MCF 10A (cell line): ENCODE measurements at regions not wholly inside any gene's neighbourhood (a gene's known extent, or its start where the extent isn't known, plus 50 kb on each side); places are given as distances from the start of the nearest gene placed in this dataset.

Experiments used
- BruUV-seq: library from RNA; stranded (reverse); fragments of 400-500 nt; replicated peaks from 2 replicates; lab custom pipeline; 2021; lab: Mats Ljungman, UMichigan
- CTCF ChIA-PET: fragments of 300-600 bp; sonication (Branson Sonifier 250); formaldehyde crosslinking; extraction: SDS; loops from one replicate; lab custom pipeline; 2021; ENCODE audit warnings: antibody characterized with exemption, inconsistent platforms; lab: Yijun Ruan, JAX
- POLR2A ChIA-PET: fragments of 300-600, 350-650 bp; sonication (Branson Sonifier 250); formaldehyde crosslinking; extraction: SDS; loops from one replicate; lab custom pipeline; 2020; ENCODE audit warnings: antibody characterized with exemption, inconsistent platforms; lab: Yijun Ruan, JAX
- DNase-seq: peaks from one replicate; pipeline ENCODE4 v3.0.0-alpha.2; 2018; ENCODE audit not compliant: unreplicated experiment
- H3K27ac Mint-ChIP-seq: one replicate; pipeline ENCODE4 v1.8.0; 2022; ENCODE audit warnings: mild to moderate bottlenecking, low read depth, mixed read lengths; ENCODE audit not compliant: unreplicated experiment
- H3K27me3 Mint-ChIP-seq: one replicate; pipeline ENCODE4 v1.8.0; 2022; ENCODE audit warnings: mixed read lengths; ENCODE audit not compliant: insufficient read depth, unreplicated experiment
- H3K36me3 Mint-ChIP-seq: one replicate; pipeline ENCODE4 v1.8.0; 2022; ENCODE audit warnings: mild to moderate bottlenecking, moderate library complexity, mixed read lengths; ENCODE audit not compliant: insufficient read depth, unreplicated experiment
- H3K4me1 Mint-ChIP-seq: one replicate; pipeline ENCODE4 v1.8.0; 2022; ENCODE audit warnings: mixed read lengths; ENCODE audit not compliant: insufficient read depth, unreplicated experiment
- H3K4me3 Mint-ChIP-seq: one replicate; pipeline ENCODE4 v1.8.0; 2022; ENCODE audit warnings: mild to moderate bottlenecking, moderate library complexity, mixed read lengths; ENCODE audit not compliant: unreplicated experiment
- H3K9me3 Mint-ChIP-seq: one replicate; pipeline ENCODE4 v1.8.0; 2022; ENCODE audit warnings: mixed read lengths; ENCODE audit not compliant: unreplicated experiment
- intact Hi-C: fragments of 100-400 bp; cut with micrococcal nuclease; formaldehyde crosslinking; loops from 2 replicates; pipeline ENCODE4 v1.14.1; 2022
- TF ChIP-seq, protein P1 (sequence below): fragments of 200-600 bp; IDR thresholded peaks from one replicate; pipeline ENCODE4 v1.8.0; 2022; ENCODE audit warnings: antibody characterized with exemption, mild to moderate bottlenecking; ENCODE audit not compliant: unreplicated experiment

GRCh38 chr10:106378251-106378650, 786.3 kb downstream of the SORCS1 start:
- no TSS peak for BruUV-seq
- ChIA-PET POLR2A (no interaction called here), CTCF (no interaction called here)
- Mint-ChIP-seq H3K4me3 (no peak overlapping the region), H3K27ac (no peak overlapping the region), H3K4me1 (peaks cover 7% of the 10 kb centered on the region), H3K36me3 (no peaks in the 10 kb centered on the region), H3K27me3 (no peaks in the 10 kb centered on the region), H3K9me3 (no peaks in the 10 kb centered on the region)
- TF ChIP-seq, protein P1, sequence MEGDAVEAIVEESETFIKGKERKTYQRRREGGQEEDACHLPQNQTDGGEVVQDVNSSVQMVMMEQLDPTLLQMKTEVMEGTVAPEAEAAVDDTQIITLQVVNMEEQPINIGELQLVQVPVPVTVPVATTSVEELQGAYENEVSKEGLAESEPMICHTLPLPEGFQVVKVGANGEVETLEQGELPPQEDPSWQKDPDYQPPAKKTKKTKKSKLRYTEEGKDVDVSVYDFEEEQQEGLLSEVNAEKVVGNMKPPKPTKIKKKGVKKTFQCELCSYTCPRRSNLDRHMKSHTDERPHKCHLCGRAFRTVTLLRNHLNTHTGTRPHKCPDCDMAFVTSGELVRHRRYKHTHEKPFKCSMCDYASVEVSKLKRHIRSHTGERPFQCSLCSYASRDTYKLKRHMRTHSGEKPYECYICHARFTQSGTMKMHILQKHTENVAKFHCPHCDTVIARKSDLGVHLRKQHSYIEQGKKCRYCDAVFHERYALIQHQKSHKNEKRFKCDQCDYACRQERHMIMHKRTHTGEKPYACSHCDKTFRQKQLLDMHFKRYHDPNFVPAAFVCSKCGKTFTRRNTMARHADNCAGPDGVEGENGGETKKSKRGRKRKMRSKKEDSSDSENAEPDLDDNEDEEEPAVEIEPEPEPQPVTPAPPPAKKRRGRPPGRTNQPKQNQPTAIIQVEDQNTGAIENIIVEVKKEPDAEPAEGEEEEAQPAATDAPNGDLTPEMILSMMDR, result no peak
- intact Hi-C loops, result no loop called here
- DNase-seq, result no peak

DNA sequence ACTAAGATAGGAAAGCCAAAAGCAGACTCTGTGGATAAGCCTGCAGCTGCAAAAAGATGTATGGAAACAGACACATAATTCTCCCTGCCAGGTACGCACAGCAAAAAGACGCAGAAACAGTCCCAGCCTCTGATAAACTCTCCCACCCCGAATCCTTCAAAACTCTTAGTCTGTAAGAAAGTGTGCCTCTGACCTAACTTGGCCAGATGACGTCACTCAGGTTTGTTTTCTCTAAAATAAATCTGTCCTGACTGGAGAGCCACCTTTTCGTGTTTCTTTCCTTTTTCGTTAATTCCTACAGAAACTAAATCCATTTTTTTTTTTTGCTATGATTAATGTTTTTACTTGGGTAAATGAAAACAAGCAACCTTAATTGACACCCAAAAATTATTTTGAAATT, 793.8 kb downstream of the SORCS1 start:
- CTCF ChIA-PET, result no interaction called here
- TF ChIP-seq, protein P1, result no peak
- intact Hi-C loops, result no loop called here
- no TSS peak for BruUV-seq
- H3K36me3 Mint-ChIP-seq, result no peaks in the 10 kb centered on the region
- H3K9me3 Mint-ChIP-seq, result no peaks in the 10 kb centered on the region
- no peak overlapping the region for H3K27ac Mint-ChIP-seq
- no peak overlapping the region for H3K4me3 Mint-ChIP-seq
- POLR2A ChIA-PET, result interaction anchor here (0.6 kb wide), 1 partner anchor 419 kb away, joined by 3 read pairs; no protein-coding TSS in a partner anchor
- no peaks in the 10 kb centered on the region for H3K27me3 Mint-ChIP-seq
- H3K4me1 Mint-ChIP-seq, result no peaks in the 10 kb centered on the region
- DNase-seq, result no peak

- intact Hi-C loops, result no loop called here
- no peaks in the 10 kb centered on the region for H3K36me3 Mint-ChIP-seq
- H3K4me1 Mint-ChIP-seq, result peaks cover 11% of the 10 kb centered on the region
- DNase-seq, result peak; percentile 94
- ChIA-PET CTCF (interaction anchor here (0.5 kb wide), 1 partner anchor 1291 kb away, joined by 3 read pairs; no protein-coding TSS in a partner anchor), POLR2A (interaction anchor here (0.7 to 1.6 kb wide), 4 partner anchors 16 to 200 kb away, joined by 3 to 5 read pairs (median 3); no protein-coding TSS in a partner anchor)
- peak overlapping the region; percentile 28 for H3K4me3 Mint-ChIP-seq
- no peaks in the 10 kb centered on the region for H3K9me3 Mint-ChIP-seq
- H3K27me3 Mint-ChIP-seq, result no peaks in the 10 kb centered on the region
- no peak overlapping the region for H3K27ac Mint-ChIP-seq
- BruUV-seq, result no TSS peak
- TF ChIP-seq, protein P1, result no peak
These were observed 803.6 kb downstream of the SORCS1 start for GRCh38 chr10:106360870-106361269.

GRCh38 chr10:106355450-106355849, 809.1 kb downstream of the SORCS1 start:
- no peaks in the 10 kb centered on the region for H3K36me3 Mint-ChIP-seq
- POLR2A ChIA-PET, result no interaction called here
- peaks cover 5% of the 10 kb centered on the region for H3K4me1 Mint-ChIP-seq
- CTCF ChIA-PET, result interaction anchor here (0.6 to 3.7 kb wide), 28 partner anchors 10 to 1957 kb away, joined by 3 to 17 read pairs (median 4); no protein-coding TSS in a partner anchor
- H3K4me3 Mint-ChIP-seq, result no peak overlapping the region
- BruUV-seq, result no TSS peak
- no peak overlapping the region for H3K27ac Mint-ChIP-seq
- intact Hi-C loops, result loop anchor here (5.0 kb wide), 1 partner anchor 403 kb away; no protein-coding TSS in a partner anchor
- H3K27me3 Mint-ChIP-seq, result no peaks in the 10 kb centered on the region
- H3K9me3 Mint-ChIP-seq, result no peaks in the 10 kb centered on the region
- TF ChIP-seq, protein P1, result peak; percentile 35
- peak; percentile 27 for DNase-seq
